ENCODE measurements at regions not wholly inside any gene's neighbourhood (a gene's known extent, or its start where the extent isn't known, plus 50 kb on each side); places are given as distances from the start of the nearest gene placed in this dataset.
A peak's percentile ranks its signal among the peaks of the same experiment; 100 is the strongest.

DNA sequence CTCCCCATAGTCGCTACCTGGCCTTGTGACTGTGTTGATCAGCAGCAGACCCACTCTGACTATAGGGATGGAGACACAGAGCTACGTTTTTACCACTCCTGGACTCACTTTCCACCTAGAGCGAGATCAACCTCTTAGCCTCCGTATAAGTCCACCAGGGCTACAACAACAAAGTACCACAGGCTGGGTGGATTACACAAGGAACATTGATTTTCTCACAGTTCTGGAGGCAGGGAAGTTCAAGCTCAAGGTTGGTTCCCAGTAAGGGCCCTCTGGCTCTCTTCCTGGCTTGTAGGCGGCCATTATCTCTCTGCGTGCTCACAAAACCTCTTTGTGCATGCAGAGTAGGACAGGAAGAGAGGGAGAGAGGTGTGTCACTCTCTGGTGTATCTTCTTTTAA is 330.4 kb upstream of the PROK2 start:
- no peak overlapping the region for H3K9ac ChIP-seq

DNA sequence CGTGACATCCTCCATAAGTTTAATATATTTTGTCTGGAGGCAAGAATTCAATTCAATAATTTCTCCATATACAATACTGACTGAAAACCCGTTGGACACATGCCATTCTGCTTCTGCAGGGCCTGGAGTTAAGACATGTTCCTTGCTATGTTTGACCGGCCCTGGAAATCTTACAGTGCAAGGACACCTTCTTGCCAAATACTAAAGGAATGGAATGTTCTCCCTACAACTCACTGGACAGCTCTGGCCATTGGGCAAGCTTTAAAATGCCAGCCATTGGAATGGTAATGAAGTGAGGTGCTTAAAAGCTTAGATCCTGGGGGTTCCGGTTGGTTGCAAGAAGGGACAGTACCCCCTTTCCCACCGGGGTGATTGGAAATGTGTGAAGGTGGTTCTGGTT is 329.8 kb upstream of the PROK2 start:
- no peak overlapping the region for H3K4me2 ChIP-seq
- peaks cover 0 to 1% (median 0%) of the 10 kb centered on the region in 10 experiments; a peak in 1 of 20 replicates for H3K4me1 ChIP-seq
- no peak for TF ChIP-seq Cebpa-rat (IDR thresholded peaks at IDR 0.05)
- no peak overlapping the region for H3K27ac ChIP-seq
- no peak overlapping the region for H3K4me3 ChIP-seq
- H3K9ac ChIP-seq: no peak overlapping the region
- H3K9me3 ChIP-seq (replicated peaks in 1 of 11): no peaks in the 10 kb centered on the region
- no peaks in the 10 kb centered on the region for H3K36me3 ChIP-seq
- H4K20me1 ChIP-seq: no peaks in the 10 kb centered on the region
- no peaks in the 10 kb centered on the region for H3K27me3 ChIP-seq

More for the DNA sequence above, 330.4 kb upstream of the PROK2 start:
- Histone ChIP-seq H3K9me3 (replicated peaks in 1 of 11) (no peaks in the 10 kb centered on the region), H3K36me3 (no peaks in the 10 kb centered on the region), H3K4me1 (no peaks in the 10 kb centered on the region), H3K27me3 (no peaks in the 10 kb centered on the region), H3K27ac (no peak overlapping the region), H3K4me3 (no peak overlapping the region), H3K4me2 (no peak overlapping the region), H4K20me1 (no peaks in the 10 kb centered on the region)
- TF ChIP-seq Cebpa-rat (IDR thresholded peaks at IDR 0.05): no peak

DNA sequence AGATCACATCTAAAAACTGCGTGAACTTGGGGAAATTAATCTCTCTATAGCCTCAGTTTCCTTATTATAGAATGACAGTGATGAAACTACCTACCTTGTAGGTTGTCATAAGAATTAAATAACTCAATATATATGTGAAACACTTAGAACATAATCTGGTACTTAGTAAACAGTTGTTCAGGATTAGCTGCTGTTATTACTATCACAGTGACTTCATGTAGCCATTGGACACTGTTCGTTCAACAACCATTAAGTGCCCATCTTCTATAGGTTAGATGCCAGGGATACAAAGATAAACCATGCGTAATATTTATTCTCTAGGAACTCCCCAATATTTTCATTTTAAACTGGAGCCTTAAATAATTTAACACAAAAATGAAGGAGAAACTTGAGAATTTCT is 329.0 kb upstream of the PROK2 start:
- H3K4me3 ChIP-seq: no peak overlapping the region
- no peaks in the 10 kb centered on the region for H4K20me1 ChIP-seq
- TF ChIP-seq Cebpa-rat (IDR thresholded peaks at IDR 0.05): no peak
- H3K9me3 ChIP-seq (replicated peaks in 1 of 11): no peaks in the 10 kb centered on the region
- no peak overlapping the region for H3K4me2 ChIP-seq
- H3K27me3 ChIP-seq: no peaks in the 10 kb centered on the region
- H3K9ac ChIP-seq: no peak overlapping the region
- H3K36me3 ChIP-seq: no peaks in the 10 kb centered on the region
- peaks cover 0 to 9% (median 6%) of the 10 kb centered on the region in 10 experiments; a peak in 14 of 20 replicates for H3K4me1 ChIP-seq
- H3K27ac ChIP-seq: no peak overlapping the region

DNA sequence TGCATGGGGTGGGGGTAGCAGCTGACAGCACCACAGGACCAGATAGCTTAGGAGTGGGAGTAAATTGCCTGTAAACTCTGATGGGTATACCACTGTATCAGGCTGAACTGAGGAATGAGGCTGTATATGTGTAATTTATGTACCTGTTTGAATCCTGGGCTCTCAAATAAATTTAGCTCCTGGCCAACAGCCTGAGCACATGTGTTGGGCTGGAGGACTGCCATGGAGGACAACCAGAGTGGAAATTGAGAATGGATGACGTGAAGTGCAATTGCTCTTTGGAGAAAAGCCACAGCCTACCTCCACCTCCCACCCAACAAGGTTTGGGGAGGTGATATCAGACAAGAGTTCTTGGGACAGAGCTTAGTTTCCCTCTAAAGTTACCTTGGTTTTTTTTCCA is 328.6 kb upstream of the PROK2 start:
- no peak for TF ChIP-seq Cebpa-rat (IDR thresholded peaks at IDR 0.05)

DNA sequence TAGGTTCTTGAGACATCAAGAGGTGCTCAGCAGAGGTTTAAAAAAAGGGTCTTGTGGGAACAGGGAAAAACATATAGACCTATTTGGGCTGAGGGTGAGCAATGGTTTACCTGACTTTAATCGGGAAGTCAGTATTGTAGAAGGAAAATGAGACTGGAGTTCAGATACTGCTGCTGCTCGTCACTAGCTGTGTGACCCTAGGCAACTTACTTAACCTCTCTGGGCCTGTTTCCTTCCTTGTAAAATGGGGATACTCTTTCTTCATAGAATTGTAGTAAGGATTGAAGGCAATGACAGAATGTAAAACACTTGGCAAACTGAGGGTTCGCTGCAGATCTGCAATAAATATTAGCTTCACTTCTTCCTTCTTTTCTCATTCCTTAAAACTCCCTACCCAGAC is 327.5 kb upstream of the PROK2 start:
- H3K4me2 ChIP-seq: no peak overlapping the region
- no peaks in the 10 kb centered on the region for H3K9me3 ChIP-seq (replicated peaks in 1 of 11)
- no peaks in the 10 kb centered on the region for H3K36me3 ChIP-seq
- H3K9ac ChIP-seq: no peak overlapping the region
- H3K4me3 ChIP-seq: no peak overlapping the region
- H3K27me3 ChIP-seq: no peaks in the 10 kb centered on the region
- no peak for TF ChIP-seq Cebpa-rat (IDR thresholded peaks at IDR 0.05)
- no peak overlapping the region for H3K27ac ChIP-seq
- peaks cover 0 to 15% (median 11%) of the 10 kb centered on the region in 10 experiments; a peak in 14 of 20 replicates for H3K4me1 ChIP-seq
- no peaks in the 10 kb centered on the region for H4K20me1 ChIP-seq

More for the DNA sequence above, 328.6 kb upstream of the PROK2 start:
- Histone ChIP-seq H3K4me2 (no peak overlapping the region), H3K4me1 (peaks cover 0 to 13% (median 10%) of the 10 kb centered on the region in 10 experiments; a peak in 14 of 20 replicates), H3K27me3 (no peaks in the 10 kb centered on the region), H4K20me1 (no peaks in the 10 kb centered on the region), H3K9me3 (replicated peaks in 1 of 11) (no peaks in the 10 kb centered on the region), H3K4me3 (no peak overlapping the region), H3K36me3 (no peaks in the 10 kb centered on the region), H3K9ac (no peak overlapping the region), H3K27ac (no peak overlapping the region)

DNA sequence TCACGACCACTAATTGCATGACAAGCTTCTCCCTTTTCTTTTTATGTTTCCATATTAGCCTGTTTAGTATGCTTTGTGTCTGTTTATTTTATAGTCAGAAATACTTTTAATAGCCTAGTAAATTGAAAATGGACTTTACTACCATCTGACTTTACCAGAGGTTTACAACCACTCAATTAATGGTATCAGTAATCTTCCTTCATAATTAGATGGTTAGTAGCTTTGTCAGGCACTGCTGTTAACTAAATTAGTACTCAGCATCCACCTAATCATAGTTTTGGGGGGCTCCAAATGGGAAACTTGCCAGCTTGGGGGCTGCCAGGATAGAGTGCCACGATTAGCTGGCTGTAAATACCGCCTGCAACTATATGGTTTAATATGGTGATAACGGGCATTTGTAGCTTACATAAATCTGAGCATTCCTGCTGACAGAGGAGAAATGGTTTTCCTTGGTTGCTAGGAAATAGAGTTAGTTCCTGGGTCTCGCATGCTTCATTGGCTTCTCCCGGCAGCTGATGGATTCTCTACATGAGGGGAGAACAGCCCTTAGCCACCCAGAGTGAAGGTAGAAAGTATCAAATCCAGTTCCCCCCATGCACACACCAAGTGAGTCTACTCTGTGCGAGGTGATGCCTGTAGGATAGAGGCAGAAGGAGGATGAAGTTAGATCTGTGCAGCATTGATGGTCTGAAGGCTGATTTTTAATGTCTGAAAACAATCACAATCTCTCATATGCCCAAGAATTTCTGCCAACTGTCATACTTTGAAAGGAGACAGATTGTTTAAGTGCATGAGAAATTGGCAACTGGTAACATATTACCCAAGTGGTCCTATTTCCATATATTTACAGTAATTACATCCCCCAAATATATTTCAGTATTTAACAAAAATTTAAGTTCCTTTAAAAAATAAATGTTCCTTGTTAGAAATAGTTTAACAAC is 326.6 kb upstream of the PROK2 start:
- Histone ChIP-seq H4K20me1 (no peaks in the 10 kb centered on the region), H3K9ac (no peak overlapping the region), H3K4me2 (no peak overlapping the region), H3K4me1 (peaks cover 0 to 15% (median 11%) of the 10 kb centered on the region in 10 experiments; a peak in 14 of 20 replicates), H3K4me3 (no peak overlapping the region), H3K36me3 (no peaks in the 10 kb centered on the region), H3K9me3 (replicated peaks in 1 of 11) (no peaks in the 10 kb centered on the region), H3K27me3 (no peaks in the 10 kb centered on the region), H3K27ac (no peak overlapping the region)
- no peak for TF ChIP-seq Cebpa-rat (IDR thresholded peaks at IDR 0.05)

DNA sequence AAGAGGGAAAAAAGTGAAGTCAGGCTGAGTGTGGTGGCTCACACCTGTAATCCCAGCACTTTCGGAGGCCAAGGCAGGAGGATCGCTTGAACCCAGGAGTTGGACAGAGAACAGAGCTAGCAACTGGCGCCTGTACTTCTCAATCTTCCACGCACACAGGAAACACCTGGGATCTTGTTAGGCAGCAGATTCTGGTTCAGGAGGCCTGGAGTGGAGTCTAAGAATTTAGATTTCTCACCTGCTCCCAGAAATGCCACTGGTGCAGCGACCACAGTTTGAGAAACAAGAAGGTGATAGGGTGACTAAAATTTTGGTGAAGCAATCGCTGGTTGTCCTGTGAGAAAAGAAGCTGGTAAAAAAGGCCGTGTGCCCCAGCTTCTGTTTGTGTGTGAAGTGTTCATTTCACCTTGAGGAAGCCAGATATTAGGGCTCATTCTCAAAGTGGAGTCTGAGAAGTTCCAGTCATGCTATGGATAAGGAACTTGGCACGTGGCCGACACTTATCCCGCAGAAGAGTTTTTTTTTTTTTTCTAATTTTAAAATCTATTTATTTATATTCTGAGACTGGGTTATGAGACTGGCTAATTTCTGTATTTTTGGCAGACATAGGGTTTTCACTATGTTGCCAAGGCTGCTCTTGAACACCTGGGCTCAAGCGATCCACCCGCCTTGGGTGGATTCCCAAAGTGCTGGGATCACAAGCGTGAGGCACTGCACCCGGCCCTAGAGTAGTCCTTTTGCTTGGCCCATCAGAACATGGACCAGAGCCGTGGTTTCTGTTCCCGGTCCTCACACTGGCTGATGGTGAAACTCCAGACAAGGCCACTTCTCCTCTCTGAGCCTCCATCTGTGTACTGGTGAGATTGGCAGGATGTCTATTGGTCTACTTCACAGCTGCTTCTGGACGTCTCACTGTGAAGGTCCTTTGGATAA is 324.6 kb upstream of the PROK2 start:
- H3K4me3 ChIP-seq: no peak overlapping the region
- H3K9ac ChIP-seq: no peak overlapping the region
- TF ChIP-seq Cebpa-rat (IDR thresholded peaks at IDR 0.05): no peak
- no peaks in the 10 kb centered on the region for H3K27me3 ChIP-seq
- no peak overlapping the region for H3K27ac ChIP-seq
- H3K4me1 ChIP-seq: peaks cover 0 to 15% (median 11%) of the 10 kb centered on the region in 10 experiments; a peak in 14 of 20 replicates
- no peaks in the 10 kb centered on the region for H4K20me1 ChIP-seq
- H3K9me3 ChIP-seq (replicated peaks in 1 of 11): no peaks in the 10 kb centered on the region
- H3K36me3 ChIP-seq: no peaks in the 10 kb centered on the region
- peak overlapping the region in 8 of 11 experiments; percentile 30 to 48 (median 36); a peak in 13 of 22 replicates for H3K4me2 ChIP-seq

DNA sequence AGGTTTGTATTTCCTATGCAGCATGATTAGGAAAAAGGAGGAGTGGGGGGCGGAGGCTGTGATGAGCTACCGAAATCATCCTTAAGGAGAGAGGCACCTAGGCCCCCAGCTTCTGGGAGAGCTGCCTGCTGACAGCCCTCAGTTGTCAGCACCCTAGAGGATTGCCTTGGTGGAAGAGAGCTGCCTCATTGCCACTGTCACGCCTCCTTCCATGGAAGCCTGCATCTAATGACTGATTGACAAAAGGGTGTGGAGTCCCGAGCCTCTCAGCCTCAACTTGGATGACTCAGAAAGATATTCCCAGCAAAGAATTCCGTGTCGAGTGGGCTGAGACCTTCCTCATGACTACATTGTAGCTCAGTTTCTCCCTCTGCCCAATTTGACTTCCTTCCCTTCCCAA is 320.4 kb upstream of the PROK2 start:
- Histone ChIP-seq H3K36me3 (no peaks in the 10 kb centered on the region), H3K4me1 (peaks cover 28 to 47% (median 42%) of the 10 kb centered on the region in 10 experiments), H3K9me3 (replicated peaks in 1 of 11) (no peaks in the 10 kb centered on the region), H3K4me2 (no peak overlapping the region), H3K9ac (no peak overlapping the region), H3K27me3 (no peaks in the 10 kb centered on the region), H4K20me1 (no peaks in the 10 kb centered on the region), H3K4me3 (no peak overlapping the region), H3K27ac (no peak overlapping the region)
- TF ChIP-seq Cebpa-rat (IDR thresholded peaks at IDR 0.05): no peak

DNA sequence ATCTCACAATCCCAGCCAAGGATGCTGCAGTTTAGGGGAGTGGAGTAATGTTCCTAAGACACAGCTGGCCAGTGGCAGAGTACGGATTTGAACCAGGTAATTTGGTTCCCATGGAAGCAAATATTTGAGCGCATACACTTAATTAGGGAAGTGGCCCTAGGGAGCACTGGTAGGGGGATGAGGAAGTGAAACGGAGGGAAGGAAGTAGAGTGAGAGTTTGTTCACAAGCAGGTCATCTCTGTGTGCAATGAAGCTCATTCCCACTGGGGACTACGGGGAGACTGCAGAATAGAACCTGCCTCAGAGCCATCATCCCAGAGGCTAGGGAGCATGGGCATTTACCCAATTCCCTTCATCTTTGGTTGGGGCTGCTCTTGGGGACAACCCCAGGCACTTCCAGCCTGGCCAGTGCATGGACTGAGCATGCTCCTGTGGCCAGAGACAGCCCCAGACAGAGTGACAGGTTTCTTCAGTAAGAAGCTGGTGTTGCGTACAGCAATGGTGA is 317.2 kb upstream of the PROK2 start:
- Histone ChIP-seq H4K20me1 (no peaks in the 10 kb centered on the region), H3K27me3 (peaks cover 0 to 12% (median 0%) of the 10 kb centered on the region in 11 experiments; a peak in 1 of 22 replicates), H3K9me3 (replicated peaks in 1 of 11) (no peaks in the 10 kb centered on the region), H3K4me3 (no peak overlapping the region), H3K27ac (peak overlapping the region; percentile 74 to 94 (median 84); a peak in 17 of 22 replicates), H3K4me1 (peaks cover 48 to 61% (median 50%) of the 10 kb centered on the region in 10 experiments), H3K36me3 (no peaks in the 10 kb centered on the region), H3K9ac (peak overlapping the region in 5 of 11 experiments; percentile 45 to 84 (median 78); a peak in 7 of 22 replicates), H3K4me2 (peak overlapping the region; percentile 87 to 98 (median 91))
- peak in 1 of 11 experiments; percentile 50; a peak in 2 of 22 replicates for TF ChIP-seq Cebpa-rat (IDR thresholded peaks at IDR 0.05)

Data from BLaER1 treated with 17β-estradiol and CSF1 and Interleukin-3, amounts not matched to agents 10 nM and 100 nM (cell line).